OCI-LY7 (cell line): ENCODE measurements at regions not wholly inside any gene's neighbourhood (a gene's known extent, or its start where the extent isn't known, plus 50 kb on each side); places are given as distances from the start of the nearest gene placed in this dataset.
A peak's percentile ranks its signal among the peaks of the same experiment; 100 is the strongest.

Source experiments
- BruUV-seq: library from RNA; stranded (reverse); fragments of 400-500 nt; replicated peaks from 2 replicates; lab custom pipeline; 2021; lab: Mats Ljungman, UMichigan
- CTCF ChIA-PET: fragments of 300-600 bp; sonication (Branson Sonifier 250); formaldehyde crosslinking; loops from one replicate; lab custom pipeline; 2022; ENCODE audit warnings: antibody characterized with exemption; ENCODE audit not compliant: unreplicated experiment; lab: Charles Lee
- POLR2A ChIA-PET: fragments of 300-600 bp; sonication (Branson Sonifier 250); formaldehyde crosslinking; loops from one replicate; lab custom pipeline; 2022; ENCODE audit warnings: antibody characterized with exemption; lab: Charles Lee
- DNase-seq: peaks from one replicate; pipeline ENCODE4 v3.0.0-alpha.2; 2015; ENCODE audit warnings: low spot score
- H2AFZ ChIP-seq: fragments of 200-600 bp; sonication (generic), shearing (Covaris generic); 2 replicates; pipeline ENCODE4 v1.6.1; 2014; ENCODE audit warnings: mild to moderate bottlenecking, antibody characterized with exemption, low read length, moderate library complexity
- H3K27ac ChIP-seq: fragments of 200-600 bp; sonication (generic); 2 replicates; pipeline ENCODE4 v1.5.1; 2014; ENCODE audit warnings: mixed run types, low read depth, mild to moderate bottlenecking, moderate library complexity, low read length, inconsistent platforms; ENCODE audit not compliant: poor library complexity, severe bottlenecking
- H3K36me3 ChIP-seq: fragments of 200-600 bp; sonication (generic); 2 replicates; pipeline ENCODE4 v1.6.1; 2014; ENCODE audit warnings: mild to moderate bottlenecking, antibody characterized with exemption, low read length, moderate library complexity, mixed read lengths; ENCODE audit not compliant: insufficient read depth
- H3K4me1 ChIP-seq: fragments of 200-600 bp; sonication (generic); 2 replicates; pipeline ENCODE4 v1.5.1; 2014; ENCODE audit warnings: mild to moderate bottlenecking, low read length; ENCODE audit not compliant: insufficient read depth, poor library complexity, severe bottlenecking
- H3K4me2 ChIP-seq: fragments of 200-600 bp; sonication (generic); 2 replicates; pipeline ENCODE4 v1.6.1; 2014; ENCODE audit warnings: mild to moderate bottlenecking, low read length
- H3K4me3 ChIP-seq: fragments of 200-600 bp; sonication (generic); 2 replicates; pipeline ENCODE4 v1.5.1; 2014; ENCODE audit warnings: mild to moderate bottlenecking, low read depth, low read length; ENCODE audit not compliant: poor library complexity, severe bottlenecking
- H3K79me2 ChIP-seq: fragments of 200-600 bp; sonication (generic); 2 replicates; pipeline ENCODE4 v1.6.1; 2016; ENCODE audit warnings: low read depth, mild to moderate bottlenecking, low read length, moderate library complexity, mixed read lengths; ENCODE audit not compliant: insufficient read depth
- H3K9me2 ChIP-seq: fragments of 200-600 bp; sonication (generic); 2 replicates; pipeline ENCODE4 v1.6.1; 2016; ENCODE audit warnings: mild to moderate bottlenecking, low read length, mixed read lengths; ENCODE audit not compliant: insufficient read depth
- H3K9me3 ChIP-seq: fragments of 200-600 bp; sonication (generic); 2 replicates; pipeline ENCODE4 v1.6.1; 2014; ENCODE audit warnings: mild to moderate bottlenecking, mixed run types, low read length, mixed read lengths
- H4K20me1 ChIP-seq: fragments of 200-600 bp; sonication (generic); 2 replicates; pipeline ENCODE4 v1.6.1; 2014; ENCODE audit warnings: mild to moderate bottlenecking, antibody characterized with exemption, low read length, moderate library complexity, mixed read lengths; ENCODE audit not compliant: insufficient read depth
- EZH2phosphoT487 ChIP-seq: fragments of 200-600 bp; sonication (generic); IDR thresholded peaks from 2 replicates; pipeline ENCODE4 v1.6.1; 2018; ENCODE audit warnings: low read depth, borderline replicate concordance, mild to moderate bottlenecking, mixed run types, antibody characterized with exemption, low read length, moderate library complexity, mixed read lengths
- intact Hi-C: fragments of 100-400 bp; cut with micrococcal nuclease; formaldehyde crosslinking; loops from one replicate; pipeline ENCODE4 v1.10.0; 2022; ENCODE audit not compliant: unreplicated experiment
- TF ChIP-seq, protein P1 (sequence below): fragments of 200-600 bp; sonication (generic); conservative IDR thresholded peaks from 2 replicates; pipeline ENCODE4 v1.5.1; 2014; ENCODE audit warnings: mild to moderate bottlenecking, antibody characterized with exemption, low read length, moderate library complexity, mixed read lengths

DNA sequence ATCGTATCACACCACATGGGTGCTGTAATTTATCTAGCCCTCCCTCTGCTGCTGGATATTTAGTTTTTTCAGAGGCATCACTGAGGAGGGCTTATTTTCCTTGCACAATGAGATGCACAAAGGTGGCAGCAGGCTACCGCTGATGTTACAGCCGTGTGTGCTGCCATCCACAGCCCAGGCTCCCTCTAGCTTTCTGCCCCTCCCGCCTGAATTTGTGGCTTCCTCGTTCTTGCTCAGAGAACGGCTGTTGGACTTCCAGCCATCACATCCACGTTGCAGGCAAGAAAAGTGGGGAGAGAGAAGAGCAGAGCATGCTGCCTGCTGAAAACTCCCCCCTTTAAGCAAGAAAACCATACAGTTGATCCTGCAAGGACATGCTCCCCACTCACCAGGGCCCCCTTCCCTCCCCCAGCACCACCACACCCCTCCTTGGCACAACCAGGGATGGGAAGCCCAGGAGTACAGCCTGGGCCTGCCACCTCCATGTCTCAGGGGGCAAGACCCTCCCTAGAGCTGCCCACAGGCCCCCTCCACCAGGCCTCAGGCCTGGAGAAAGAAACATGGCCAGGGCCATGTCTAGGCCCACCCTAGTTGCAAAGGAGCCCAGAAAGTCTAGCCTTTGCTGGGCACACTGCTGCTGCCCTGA lies 102.6 kb downstream of the MRPL14 start:
- intact Hi-C loops, result no loop called here
- H3K9me2 ChIP-seq, result no peaks in the 10 kb centered on the region
- CTCF ChIA-PET, result no interaction called here
- no peaks in the 10 kb centered on the region for H3K4me1 ChIP-seq
- no peaks in the 10 kb centered on the region for H3K36me3 ChIP-seq
- no peak overlapping the region for H3K4me2 ChIP-seq
- no peak overlapping the region for H3K27ac ChIP-seq
- TF ChIP-seq EZH2phosphoT487, result no peak
- TF ChIP-seq, protein P1, sequence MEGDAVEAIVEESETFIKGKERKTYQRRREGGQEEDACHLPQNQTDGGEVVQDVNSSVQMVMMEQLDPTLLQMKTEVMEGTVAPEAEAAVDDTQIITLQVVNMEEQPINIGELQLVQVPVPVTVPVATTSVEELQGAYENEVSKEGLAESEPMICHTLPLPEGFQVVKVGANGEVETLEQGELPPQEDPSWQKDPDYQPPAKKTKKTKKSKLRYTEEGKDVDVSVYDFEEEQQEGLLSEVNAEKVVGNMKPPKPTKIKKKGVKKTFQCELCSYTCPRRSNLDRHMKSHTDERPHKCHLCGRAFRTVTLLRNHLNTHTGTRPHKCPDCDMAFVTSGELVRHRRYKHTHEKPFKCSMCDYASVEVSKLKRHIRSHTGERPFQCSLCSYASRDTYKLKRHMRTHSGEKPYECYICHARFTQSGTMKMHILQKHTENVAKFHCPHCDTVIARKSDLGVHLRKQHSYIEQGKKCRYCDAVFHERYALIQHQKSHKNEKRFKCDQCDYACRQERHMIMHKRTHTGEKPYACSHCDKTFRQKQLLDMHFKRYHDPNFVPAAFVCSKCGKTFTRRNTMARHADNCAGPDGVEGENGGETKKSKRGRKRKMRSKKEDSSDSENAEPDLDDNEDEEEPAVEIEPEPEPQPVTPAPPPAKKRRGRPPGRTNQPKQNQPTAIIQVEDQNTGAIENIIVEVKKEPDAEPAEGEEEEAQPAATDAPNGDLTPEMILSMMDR, result no peak
- H4K20me1 ChIP-seq, result no peaks in the 10 kb centered on the region
- peak; percentile 8 for DNase-seq
- no peaks in the 10 kb centered on the region for H3K9me3 ChIP-seq
- no peak overlapping the region for H3K4me3 ChIP-seq
- no peak overlapping the region for H2AFZ ChIP-seq
- no peaks in the 10 kb centered on the region for H3K79me2 ChIP-seq
- no TSS peak for BruUV-seq
- POLR2A ChIA-PET, result no interaction called here

DNA sequence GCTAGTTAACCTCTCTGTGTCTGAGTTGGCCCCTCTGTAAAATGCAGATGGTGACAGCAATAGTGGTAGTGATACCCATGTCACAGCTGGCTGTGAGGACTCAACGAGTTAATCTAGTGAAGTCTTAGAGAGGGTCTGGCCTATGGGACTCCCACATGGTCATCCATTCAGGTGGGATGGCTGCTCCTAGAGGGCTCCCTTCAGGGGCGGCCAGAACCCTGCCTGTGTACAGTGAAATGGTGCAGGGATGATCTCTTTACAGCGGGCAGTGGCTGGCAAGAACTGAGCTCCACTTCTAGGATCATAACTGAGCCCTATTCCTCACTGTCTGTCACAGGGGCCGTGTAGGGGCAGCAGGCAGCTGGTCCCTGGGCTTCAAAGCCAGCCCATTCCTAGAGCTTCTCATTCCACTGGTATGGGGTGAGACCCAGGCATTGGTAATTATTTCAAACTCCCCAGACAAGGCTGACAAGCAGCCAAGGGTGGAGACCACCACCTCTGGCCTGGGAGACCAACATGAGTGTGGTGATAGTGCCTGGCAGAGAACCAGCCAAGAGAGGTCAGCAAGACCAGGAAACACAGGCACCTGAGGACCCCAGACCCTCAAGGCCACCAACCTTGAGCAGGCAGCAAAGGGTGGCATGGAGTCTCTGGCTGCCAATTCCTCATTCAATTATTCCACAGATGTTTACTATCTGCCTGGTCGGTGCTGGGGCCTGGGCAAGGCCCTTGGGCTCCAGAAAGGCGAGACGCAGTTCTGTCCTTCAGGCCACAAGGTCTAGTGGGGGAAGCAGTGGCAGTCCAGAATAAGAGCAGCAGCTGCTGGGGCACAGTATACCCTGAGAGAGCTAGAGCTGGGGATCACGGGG lies 103.4 kb downstream of the MRPL14 start:
- no peak for DNase-seq
- Histone ChIP-seq H3K4me2 (no peak overlapping the region), H3K79me2 (no peaks in the 10 kb centered on the region), H4K20me1 (no peaks in the 10 kb centered on the region), H3K9me2 (no peaks in the 10 kb centered on the region), H3K9me3 (no peaks in the 10 kb centered on the region), H3K36me3 (no peaks in the 10 kb centered on the region), H3K4me3 (no peak overlapping the region), H3K27ac (no peak overlapping the region), H3K4me1 (no peaks in the 10 kb centered on the region), H2AFZ (no peak overlapping the region)
- intact Hi-C loops, result no loop called here
- CTCF ChIA-PET, result interaction anchor here (0.6 kb wide), 1 partner anchor 322 kb away, joined by 7 read pairs; no protein-coding TSS in a partner anchor
- BruUV-seq, result no TSS peak
- no peak for TF ChIP-seq EZH2phosphoT487
- TF ChIP-seq, protein P1, result no peak
- POLR2A ChIA-PET, result no interaction called here
